Mesenchymal stem cell (in vitro differentiated cells and primary cell): ENCODE measurements at regions not wholly inside any gene's neighbourhood (a gene's known extent, or its start where the extent isn't known, plus 50 kb on each side); places are given as distances from the start of the nearest gene placed in this dataset.

Source experiments
- DNase-seq: peaks from one replicate; pipeline ENCODE4 v3.0.0-alpha.2; 2013
- H2AFZ ChIP-seq: one replicate; pipeline ENCODE4 v1.6.1; 2013; ENCODE audit warnings: low read depth, mild to moderate bottlenecking, control low read depth, inconsistent platforms, low read length, moderate library complexity
- H2AK5ac ChIP-seq: 2 replicates; pipeline ENCODE4 v1.6.1; 2013; ENCODE audit warnings: low read length, moderate library complexity, mild to moderate bottlenecking, inconsistent platforms; ENCODE audit not compliant: severe bottlenecking
- H2BK120ac ChIP-seq: one replicate; pipeline ENCODE4 v1.6.1; 2013; ENCODE audit warnings: low read depth, mild to moderate bottlenecking, inconsistent platforms, low read length, moderate library complexity
- H2BK12ac ChIP-seq, 2 experiments: one replicate each; pipeline ENCODE4 v1.6.1; 2013; ENCODE audit warnings: inconsistent platforms in 2 of 2, low read length in 2 of 2, mild to moderate bottlenecking in 2 of 2, moderate library complexity in 2 of 2, control low read depth in 1 of 2
- H2BK15ac ChIP-seq: one replicate; pipeline ENCODE4 v1.6.1; 2013; ENCODE audit warnings: mild to moderate bottlenecking, low read depth, inconsistent platforms; ENCODE audit not compliant: poor library complexity, severe bottlenecking
- H2BK5ac ChIP-seq: 2 replicates; pipeline ENCODE4 v1.6.1; 2013; ENCODE audit warnings: low read depth, mild to moderate bottlenecking, low read length, control low read depth, inconsistent platforms; ENCODE audit not compliant: poor library complexity, severe bottlenecking
- H3K14ac ChIP-seq, 2 experiments: one replicate each; pipeline ENCODE4 v1.6.1; 2013; ENCODE audit warnings: inconsistent platforms in 2 of 2, low read length in 2 of 2, control low read depth in 1 of 2, mild to moderate bottlenecking in 1 of 2, moderate library complexity in 1 of 2
- H3K18ac ChIP-seq, 2 experiments: one replicate each; pipeline ENCODE4 v1.6.1; 2013; ENCODE audit warnings: inconsistent platforms in 2 of 2, low read length in 2 of 2, control low read depth in 1 of 2, low read depth in 1 of 2, mild to moderate bottlenecking in 1 of 2
- H3K23ac ChIP-seq, 2 experiments: one replicate each; pipeline ENCODE4 v1.6.1; 2013; ENCODE audit warnings: inconsistent platforms in 2 of 2, low read length in 2 of 2, mild to moderate bottlenecking in 2 of 2, moderate library complexity in 2 of 2, control low read depth in 1 of 2
- H3K27ac ChIP-seq: 2 replicates; pipeline ENCODE4 v1.5.1; 2013; ENCODE audit warnings: mild to moderate bottlenecking, moderate library complexity, low read length, control low read depth, inconsistent platforms; ENCODE audit not compliant: poor library complexity, severe bottlenecking
- H3K27me3 ChIP-seq, 2 experiments: 2 replicates each; pipeline versions ENCODE4 v1.6.1 to v1.7.0; 2013; ENCODE audit warnings: low read length in 2 of 2, mild to moderate bottlenecking in 2 of 2, moderate library complexity in 2 of 2, control low read depth in 1 of 2, inconsistent platforms in 1 of 2; ENCODE audit not compliant: control insufficient read depth in 1 of 2, insufficient read depth in 1 of 2
- H3K36me3 ChIP-seq, 2 experiments: 2 replicates each; pipeline versions ENCODE4 v1.6.1 to v1.7.0; 2013; ENCODE audit warnings: low read length in 2 of 2, control low read depth in 1 of 2, inconsistent platforms in 1 of 2, low read depth in 1 of 2, mild to moderate bottlenecking in 1 of 2; ENCODE audit not compliant: insufficient read depth in 2 of 2, control insufficient read depth in 1 of 2
- H3K4ac ChIP-seq, 2 experiments: one replicate each; pipeline ENCODE4 v1.6.1; 2013; ENCODE audit warnings: inconsistent platforms in 2 of 2, low read length in 2 of 2, mild to moderate bottlenecking in 2 of 2, moderate library complexity in 2 of 2, control low read depth in 1 of 2, low read depth in 1 of 2
- H3K4me1 ChIP-seq: 2 replicates; pipeline ENCODE4 v1.6.1; 2013; ENCODE audit warnings: low read depth, low read length, control low read depth; ENCODE audit not compliant: control insufficient read depth, insufficient read depth
- H3K4me2 ChIP-seq: 2 replicates; pipeline ENCODE4 v1.6.1; 2013; ENCODE audit warnings: low read length, mild to moderate bottlenecking, inconsistent platforms; ENCODE audit not compliant: poor library complexity, severe bottlenecking
- H3K4me3 ChIP-seq, 2 experiments: 2 replicates each; pipeline versions ENCODE4 v1.5.1 to v1.7.0; 2013; ENCODE audit warnings: low read length in 2 of 2, mild to moderate bottlenecking in 2 of 2, control low read depth in 1 of 2, low read depth in 1 of 2; ENCODE audit not compliant: insufficient read depth in 1 of 2
- H3K79me1 ChIP-seq: replicated peaks from 2 replicates; pipeline ENCODE4 v1.6.1; 2013; ENCODE audit warnings: mild to moderate bottlenecking, control low read depth, low read length, inconsistent platforms; ENCODE audit not compliant: poor library complexity, severe bottlenecking
- H3K9ac ChIP-seq: 2 replicates; pipeline ENCODE4 v1.7.0; 2013; ENCODE audit warnings: mild to moderate bottlenecking, low read length, moderate library complexity
- H3K9me3 ChIP-seq: 2 replicates; pipeline ENCODE4 v1.7.0; 2013; ENCODE audit warnings: mild to moderate bottlenecking, low read length; ENCODE audit not compliant: control insufficient read depth
- H4K8ac ChIP-seq: one replicate; pipeline ENCODE4 v1.6.1; 2013; ENCODE audit warnings: inconsistent platforms, mild to moderate bottlenecking, low read length, moderate library complexity
- H4K91ac ChIP-seq: one replicate; pipeline ENCODE4 v1.6.1; 2013; ENCODE audit warnings: mild to moderate bottlenecking, low read length, inconsistent platforms
- WGBS: methylation state at CpG from one replicate; pipeline ENCODE4 v1.1.7; 2013; ENCODE audit warnings: mixed read lengths; 5-methylcytosine and 5-hydroxymethylcytosine counted together

GRCh38 chrY:19146296-19146695, 372.8 kb upstream of the HSFY2 start:
- no peak overlapping the region for H2BK5ac ChIP-seq
- no peak overlapping the region for H3K14ac ChIP-seq
- no peak overlapping the region for H3K4me2 ChIP-seq
- H3K4me1 ChIP-seq, result no peaks in the 10 kb centered on the region
- DNase-seq, result no peak
- no peak overlapping the region for H2AK5ac ChIP-seq
- no peak overlapping the region for H3K4me3 ChIP-seq
- no peaks in the 10 kb centered on the region for H3K9me3 ChIP-seq
- no peaks in the 10 kb centered on the region for H3K36me3 ChIP-seq
- no peak overlapping the region for H3K9ac ChIP-seq
- H2BK12ac ChIP-seq, result no peak overlapping the region
- no peak overlapping the region for H3K23ac ChIP-seq
- WGBS, result no CpG with 5 or more reads among the region's 1 CpG
- no peak overlapping the region for H4K8ac ChIP-seq
- H3K18ac ChIP-seq, result no peak overlapping the region
- no peaks in the 10 kb centered on the region for H3K27me3 ChIP-seq
- no peaks in the 10 kb centered on the region for H3K79me1 ChIP-seq
- no peak overlapping the region for H3K27ac ChIP-seq
- no peak overlapping the region for H4K91ac ChIP-seq
- H2BK120ac ChIP-seq, result no peak overlapping the region
- H2BK15ac ChIP-seq, result no peak overlapping the region
- H2AFZ ChIP-seq, result no peak overlapping the region
- no peak overlapping the region for H3K4ac ChIP-seq

- no peak overlapping the region for H4K8ac ChIP-seq
- H3K27me3 ChIP-seq, result no peaks in the 10 kb centered on the region
- no peak overlapping the region for H3K23ac ChIP-seq
- no peak overlapping the region for H3K14ac ChIP-seq
- no peak overlapping the region for H3K4me2 ChIP-seq
- no peak overlapping the region for H4K91ac ChIP-seq
- H2BK15ac ChIP-seq, result no peak overlapping the region
- no peak overlapping the region for H3K27ac ChIP-seq
- H3K9ac ChIP-seq, result no peak overlapping the region
- no peak overlapping the region for H2BK120ac ChIP-seq
- no peak overlapping the region for H2AFZ ChIP-seq
- no peaks in the 10 kb centered on the region for H3K79me1 ChIP-seq
- no peaks in the 10 kb centered on the region for H3K9me3 ChIP-seq
- no peak overlapping the region for H3K4me3 ChIP-seq
- H2BK5ac ChIP-seq, result no peak overlapping the region
- H2BK12ac ChIP-seq, result no peak overlapping the region
- DNase-seq, result no peak
- H2AK5ac ChIP-seq, result no peak overlapping the region
- no peak overlapping the region for H3K18ac ChIP-seq
- no peaks in the 10 kb centered on the region for H3K36me3 ChIP-seq
- no peak overlapping the region for H3K4ac ChIP-seq
- 0% methylated on average over 1 of the region's 4 CpGs for WGBS
- H3K4me1 ChIP-seq, result no peaks in the 10 kb centered on the region
These were observed 368.6 kb upstream of the HSFY2 start for GRCh38 chrY:19142093-19142492.

GRCh38 chrY:19140285-19140920, 366.9 kb upstream of the HSFY2 start:
- no peak overlapping the region for H3K4me3 ChIP-seq
- H3K23ac ChIP-seq, result no peak overlapping the region
- H3K79me1 ChIP-seq, result no peaks in the 10 kb centered on the region
- no peak overlapping the region for H2BK120ac ChIP-seq
- no peak overlapping the region for H3K14ac ChIP-seq
- no peak overlapping the region for H3K18ac ChIP-seq
- H3K27me3 ChIP-seq, result no peaks in the 10 kb centered on the region
- no peak overlapping the region for H3K4me2 ChIP-seq
- H3K36me3 ChIP-seq, result no peaks in the 10 kb centered on the region
- H2BK15ac ChIP-seq, result no peak overlapping the region
- no peak overlapping the region for H3K9ac ChIP-seq
- no peak overlapping the region for H2AFZ ChIP-seq
- no peak overlapping the region for H3K27ac ChIP-seq
- no peaks in the 10 kb centered on the region for H3K4me1 ChIP-seq
- H2BK12ac ChIP-seq, result no peak overlapping the region
- DNase-seq, result no peak
- 74% methylated on average over 5 of the region's 5 CpGs for WGBS
- H4K91ac ChIP-seq, result no peak overlapping the region
- H2AK5ac ChIP-seq, result no peak overlapping the region
- no peak overlapping the region for H2BK5ac ChIP-seq
- H3K4ac ChIP-seq, result no peak overlapping the region
- H3K9me3 ChIP-seq, result no peaks in the 10 kb centered on the region
- no peak overlapping the region for H4K8ac ChIP-seq

GRCh38 chrY:19134426-19134825, 360.9 kb upstream of the HSFY2 start:
- no peak overlapping the region for H3K27ac ChIP-seq
- no peaks in the 10 kb centered on the region for H3K27me3 ChIP-seq
- no peak overlapping the region for H2BK5ac ChIP-seq
- no peak overlapping the region for H4K8ac ChIP-seq
- 95% methylated on average over 2 of the region's 2 CpGs for WGBS
- no peak overlapping the region for H3K14ac ChIP-seq
- no peak overlapping the region for H3K4ac ChIP-seq
- H3K4me2 ChIP-seq, result no peak overlapping the region
- H2AK5ac ChIP-seq, result no peak overlapping the region
- H4K91ac ChIP-seq, result no peak overlapping the region
- H2BK15ac ChIP-seq, result no peak overlapping the region
- H2BK12ac ChIP-seq, result no peak overlapping the region
- H3K4me3 ChIP-seq, result no peak overlapping the region
- no peak for DNase-seq
- H3K36me3 ChIP-seq, result no peaks in the 10 kb centered on the region
- H3K9me3 ChIP-seq, result no peaks in the 10 kb centered on the region
- no peak overlapping the region for H3K23ac ChIP-seq
- H3K4me1 ChIP-seq, result no peaks in the 10 kb centered on the region
- H2AFZ ChIP-seq, result no peak overlapping the region
- no peak overlapping the region for H2BK120ac ChIP-seq
- H3K18ac ChIP-seq, result no peak overlapping the region
- no peak overlapping the region for H3K9ac ChIP-seq
- H3K79me1 ChIP-seq, result no peaks in the 10 kb centered on the region
